Right ventricle myocardium inferior (tissue), 1 donor: ENCODE measurements at regions not wholly inside any gene's neighbourhood (a gene's known extent, or its start where the extent isn't known, plus 50 kb on each side); places are given as distances from the start of the nearest gene placed in this dataset.

Experiments used
- ATAC-seq: fragments of 200-7000 bp; cut with Tn5 transposase; one replicate; pipeline ENCODE4 v1.9.1; 2020; ENCODE audit warnings: mild to moderate bottlenecking, moderate library complexity
- DNase-seq: peaks from one replicate; pipeline ENCODE4 v3.0.0; 2021; ENCODE audit errors: missing footprints
- intact Hi-C: fragments of 100-400 bp; cut with DNase I; formaldehyde crosslinking; loops from one replicate; pipeline ENCODE4 v1.11.0; 2022
- donor health status: DM: no; HTN: yes; CAD: no; lungs with severe emphysema.

DNA sequence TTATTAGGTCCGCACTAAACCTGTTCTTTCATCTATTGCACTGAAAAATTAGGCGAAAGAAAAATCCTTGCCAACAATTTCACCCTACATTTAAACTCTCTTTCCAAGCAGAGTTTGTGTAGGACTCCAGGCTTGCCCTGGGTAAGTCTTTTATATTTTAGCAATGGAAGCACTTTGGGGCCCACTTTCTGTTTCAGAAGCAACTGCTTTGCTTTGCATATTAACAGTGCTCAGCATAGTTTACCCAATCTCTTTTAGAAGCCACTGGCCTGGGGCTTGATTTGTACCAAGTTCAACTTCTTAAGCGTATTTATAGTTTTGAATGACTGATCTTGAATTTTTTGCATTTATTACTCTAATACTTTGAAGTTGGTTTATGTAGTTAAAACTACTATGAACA is 78.8 kb upstream of the MDFIC start:
- intact Hi-C loops = no loop called here
- ATAC-seq (no peak), DNase-seq (no peak)

DNA sequence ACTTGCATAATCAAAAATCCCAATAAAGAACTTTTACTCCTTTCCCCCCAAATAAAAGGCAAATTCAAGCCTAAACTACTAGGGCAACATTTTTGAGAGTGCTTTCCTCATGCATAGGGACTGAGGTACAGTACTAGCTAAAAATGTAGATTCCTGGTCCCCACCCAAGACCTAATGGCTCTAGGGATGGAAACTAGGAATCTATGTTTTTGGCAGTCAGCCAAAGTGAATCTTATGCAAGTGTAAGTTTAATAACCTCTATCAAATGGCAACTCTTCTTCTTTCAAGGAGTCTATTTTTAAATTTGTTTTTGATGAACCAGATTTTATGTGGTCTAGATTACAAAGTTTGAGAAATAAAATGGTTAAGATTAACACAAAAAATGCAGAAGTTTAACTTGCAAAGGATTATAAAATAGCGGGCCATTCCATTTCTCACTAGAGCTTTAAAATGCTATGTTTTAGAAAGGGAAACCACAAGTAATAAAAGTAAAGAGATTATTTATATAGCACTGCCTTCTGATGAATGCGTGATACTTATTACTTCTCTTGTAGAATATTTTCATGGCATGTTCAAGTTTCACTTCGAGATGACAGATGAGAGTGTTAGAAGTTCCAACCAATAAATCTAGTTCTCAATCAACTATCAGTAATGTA is 70.4 kb upstream of the MDFIC start:
- no peak for DNase-seq
- no peak for ATAC-seq
- intact Hi-C loops = loop anchor here (2.0 kb wide), 1 partner anchor 39 kb away; no protein-coding TSS in a partner anchor

DNA sequence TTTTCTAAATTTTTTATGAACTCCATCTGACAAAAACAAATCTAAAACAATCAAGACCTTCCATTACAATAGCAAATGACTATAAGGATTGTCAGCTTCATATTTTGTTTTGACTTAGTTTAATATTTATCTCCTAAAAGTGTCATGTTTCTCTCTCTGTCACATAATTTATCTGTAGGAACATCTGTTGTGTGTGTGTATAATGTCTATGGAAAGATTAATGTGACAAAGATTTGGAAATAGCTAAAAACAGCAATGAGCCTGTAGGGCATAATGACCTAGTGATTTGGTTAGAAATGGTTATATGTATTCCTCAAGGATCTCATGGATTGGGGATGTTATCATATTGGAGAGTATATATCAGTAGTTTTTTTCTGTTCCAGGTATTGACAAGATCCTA is 69.6 kb upstream of the MDFIC start:
- intact Hi-C loops = no loop called here
- no peak for DNase-seq
- no peak for ATAC-seq

DNA sequence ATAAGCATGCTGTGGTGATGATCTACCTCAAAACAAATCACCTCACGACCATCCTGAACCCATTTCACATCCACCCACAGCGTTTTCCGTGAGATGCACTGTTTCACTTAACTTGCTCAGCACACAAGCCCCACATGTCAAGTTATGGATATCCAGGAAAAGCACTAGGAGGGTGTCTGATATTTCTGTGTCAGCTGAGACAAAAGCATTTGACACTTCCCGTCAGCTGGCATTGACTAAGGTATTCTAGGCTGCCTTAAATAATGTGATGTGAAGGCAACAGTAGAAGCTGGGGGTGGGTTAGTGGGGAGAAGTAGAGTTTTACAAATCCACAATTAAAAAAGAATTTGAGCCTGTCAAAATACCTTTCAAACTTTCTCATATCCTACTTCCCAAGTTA is 68.7 kb upstream of the MDFIC start:
- ATAC-seq (no peak), DNase-seq (no peak)
- intact Hi-C loops = no loop called here

DNA sequence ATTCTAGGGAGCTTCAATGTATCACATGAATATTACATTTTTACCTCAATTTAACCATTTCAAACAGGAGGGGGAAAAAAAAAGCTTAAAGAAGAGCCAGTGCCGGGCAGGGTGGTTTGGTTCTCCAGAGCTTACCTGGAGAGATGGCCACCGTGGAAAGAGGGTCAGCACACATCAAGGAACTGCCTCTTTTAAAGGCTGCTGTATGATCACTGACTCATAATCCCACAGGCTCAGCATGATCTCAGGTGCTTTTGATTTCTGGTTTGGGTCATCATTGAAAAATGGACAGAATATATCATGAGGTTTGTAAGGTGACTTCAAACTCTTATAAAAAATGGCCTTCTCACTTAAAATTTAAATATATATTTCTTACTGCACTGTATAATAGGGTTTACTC is 67.5 kb upstream of the MDFIC start:
- DNase-seq = no peak
- intact Hi-C loops = no loop called here
- ATAC-seq = no peak

DNA sequence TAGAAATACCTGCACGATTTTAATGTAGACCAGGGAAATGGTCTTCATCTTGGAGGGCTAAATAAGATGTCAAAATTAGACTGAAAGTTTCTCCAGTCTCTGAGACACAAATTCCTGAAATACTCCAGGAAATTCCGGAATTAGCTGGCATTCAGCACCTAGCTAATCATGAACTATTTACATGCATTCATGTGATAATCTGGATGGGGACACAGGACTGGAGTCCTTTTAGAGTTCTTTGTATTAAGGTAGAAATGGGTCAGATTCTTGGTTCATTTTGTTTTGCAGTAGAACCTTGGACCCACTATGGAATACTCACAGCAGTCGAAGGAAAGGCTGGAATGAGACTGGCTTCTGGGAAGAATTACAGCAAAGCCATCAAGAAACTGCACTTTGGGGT is 65.3 kb upstream of the MDFIC start:
- ATAC-seq (no peak), DNase-seq (no peak)
- intact Hi-C loops = loop anchor here (5.0 kb wide), 1 partner anchor 361 kb away; no protein-coding TSS in a partner anchor

DNA sequence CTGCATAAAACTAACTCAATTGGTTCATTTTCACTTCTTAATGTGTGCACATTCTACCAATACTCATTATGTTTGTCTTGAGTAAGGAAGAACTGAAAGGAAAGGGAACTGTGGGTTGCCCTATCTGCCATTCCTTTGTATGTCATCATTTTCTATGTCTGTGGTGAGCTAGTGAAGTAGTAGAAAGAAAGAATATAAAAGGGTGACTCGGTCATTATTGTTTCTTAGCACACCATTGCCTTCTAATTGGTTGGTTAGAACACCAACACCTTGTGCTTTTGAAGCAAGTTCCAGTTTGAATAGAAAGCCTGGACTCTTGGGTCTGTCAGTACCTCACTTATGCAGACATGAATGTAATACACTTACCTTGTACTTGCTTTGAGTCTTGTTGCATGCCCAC is 64.3 kb upstream of the MDFIC start:
- DNase-seq (no peak), ATAC-seq (no peak)
- intact Hi-C loops = loop anchor here (5.0 kb wide), 1 partner anchor 360 kb away; no protein-coding TSS in a partner anchor

DNA sequence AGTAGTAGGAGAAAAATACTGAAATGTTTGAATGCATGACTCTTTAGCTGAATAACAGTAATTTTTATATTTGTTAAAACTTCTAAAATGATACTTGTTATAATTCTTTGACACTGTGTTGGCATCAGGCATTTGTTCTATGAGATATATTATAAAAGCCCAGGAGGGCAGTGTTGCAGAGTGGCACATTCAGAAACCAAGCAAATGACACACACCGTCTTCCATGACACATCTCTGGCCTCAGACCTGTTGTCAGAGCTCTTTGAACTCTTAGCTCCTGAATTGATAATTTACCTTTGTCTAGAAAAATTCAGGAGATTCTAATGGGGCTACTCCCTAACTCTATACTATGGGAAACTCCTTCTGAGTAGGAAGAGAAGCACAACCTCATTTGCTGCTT is 62.4 kb upstream of the MDFIC start:
- ATAC-seq (no peak), DNase-seq (no peak)
- intact Hi-C loops = loop anchor here (5.0 kb wide), 1 partner anchor 358 kb away; no protein-coding TSS in a partner anchor

DNA sequence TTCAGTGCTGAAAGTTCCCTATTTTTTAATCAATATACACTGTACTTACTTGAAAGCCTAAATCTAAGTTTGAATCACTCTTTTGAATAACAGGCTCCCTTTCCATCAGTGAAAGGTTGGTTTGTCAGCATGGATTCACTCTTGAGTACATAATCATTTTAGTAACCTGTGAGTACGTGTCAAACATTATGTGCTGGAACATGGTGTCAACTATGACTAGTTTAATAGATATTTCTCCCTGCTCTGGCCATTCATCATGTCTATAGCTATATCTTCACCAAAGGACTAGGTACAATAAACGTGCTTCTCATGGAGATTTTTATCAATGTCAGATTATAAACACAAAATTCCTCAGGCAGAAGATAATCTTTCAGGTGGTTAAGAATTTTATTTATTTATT is 61.7 kb upstream of the MDFIC start:
- ATAC-seq (no peak), DNase-seq (no peak)
- intact Hi-C loops = no loop called here

DNA sequence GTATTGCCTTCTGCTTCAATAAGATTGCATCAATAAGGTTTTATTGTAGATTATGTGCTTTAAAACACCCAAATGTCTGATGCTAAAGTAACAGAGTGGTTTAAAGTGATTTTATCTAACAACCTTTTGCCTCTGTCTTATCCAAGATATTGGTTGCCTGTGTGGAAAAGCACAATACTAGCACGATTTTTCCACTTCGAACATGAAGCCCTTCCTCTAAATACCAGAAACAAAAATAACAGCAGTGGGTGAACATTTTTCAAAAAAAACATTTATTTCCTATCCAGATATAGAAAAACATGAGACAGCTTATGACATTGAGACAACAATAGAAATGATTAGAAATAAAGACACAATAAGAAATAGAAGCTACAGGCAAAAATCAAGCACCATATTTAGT is 59.5 kb upstream of the MDFIC start:
- DNase-seq = no peak
- no peak for ATAC-seq
- intact Hi-C loops = no loop called here

DNA sequence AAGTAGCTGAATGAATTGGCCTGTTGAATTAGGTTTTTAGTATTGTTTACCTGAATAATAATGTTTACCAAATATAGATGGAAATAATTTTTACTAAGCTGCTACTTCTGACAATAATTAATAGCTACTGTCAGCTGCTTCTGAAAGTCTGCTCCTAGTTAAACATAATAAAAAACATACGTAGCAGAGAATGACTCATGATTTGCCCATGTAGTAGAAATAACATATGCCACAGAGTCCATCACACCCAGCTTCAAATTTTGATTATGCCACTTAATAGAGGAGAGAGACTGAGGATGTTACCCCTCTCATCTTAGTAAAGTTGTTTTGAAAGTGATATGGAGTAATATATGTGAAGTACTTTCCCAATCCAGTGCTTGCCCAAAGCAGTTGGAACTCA is 57.6 kb upstream of the MDFIC start:
- ATAC-seq = no peak
- intact Hi-C loops = no loop called here
- no peak for DNase-seq

DNA sequence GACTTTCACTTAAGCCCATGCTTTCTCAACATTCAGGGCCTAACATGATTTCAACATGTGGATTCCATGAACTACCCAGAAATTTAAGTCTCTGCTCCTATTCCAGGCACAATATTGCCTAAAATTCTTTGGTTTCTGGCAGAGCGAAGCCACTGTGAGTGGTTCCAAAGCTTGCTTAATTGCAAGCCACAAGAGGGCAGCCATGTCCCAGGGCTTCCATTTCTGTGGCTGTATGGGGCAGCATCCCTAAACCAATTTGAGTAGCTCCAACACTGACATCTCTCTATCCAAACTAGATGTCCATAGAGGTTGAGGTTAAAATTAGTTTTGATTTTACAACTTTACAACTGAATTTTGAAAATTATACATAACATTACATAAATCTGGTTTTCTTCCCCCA is 56.3 kb upstream of the MDFIC start:
- intact Hi-C loops = loop anchor here (5.0 kb wide), 1 partner anchor 612 kb away; no protein-coding TSS in a partner anchor
- DNase-seq (peak; percentile 70), ATAC-seq (no peak)
